Sigmoid colon (tissue), 3 donors: ENCODE measurements at regions not wholly inside any gene's neighbourhood (a gene's known extent, or its start where the extent isn't known, plus 50 kb on each side); places are given as distances from the start of the nearest gene placed in this dataset.

ENCODE experiments used
- POLR2A ChIP-seq, 2 donors: fragments of 450-650 bp; IDR thresholded peaks; one replicate each; pipeline ENCODE4 v1.6.1; 2016; ENCODE audit warnings: antibody characterized with exemption in 2 of 2, mild to moderate bottlenecking in 2 of 2, moderate library complexity in 2 of 2
- TF ChIP-seq, protein P1 (sequence below), 4 experiments: fragments of 450-650 bp in 3 of 4; fragments of 200-600 bp in 1 of 4; IDR thresholded peaks; one replicate each; pipeline ENCODE4 v1.5.1; 2016 to 2019; ENCODE audit warnings: antibody characterized with exemption in 4 of 4, mild to moderate bottlenecking in 3 of 4, moderate library complexity in 2 of 4

DNA sequence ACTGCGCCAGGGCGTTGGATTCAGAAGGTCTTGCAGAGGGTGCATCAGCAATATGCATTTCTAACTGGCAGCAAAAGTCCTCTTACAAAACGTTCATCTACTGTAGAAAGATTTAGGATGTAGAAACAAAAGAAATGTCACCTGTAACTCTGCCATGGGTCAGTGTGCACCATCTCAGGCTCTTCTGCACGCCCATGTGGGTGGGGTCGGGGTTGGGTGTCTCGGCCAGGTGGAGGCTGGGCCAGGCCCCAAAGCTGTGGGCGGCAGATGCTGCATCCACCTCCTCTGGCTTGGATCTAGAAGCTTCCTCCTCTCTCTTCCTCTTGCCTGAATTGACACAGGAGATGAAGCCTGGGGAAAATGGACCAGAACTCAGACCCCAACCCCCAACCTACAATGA, 111.3 kb upstream of the PPP2R2D start:
- no peak for TF ChIP-seq POLR2A (IDR thresholded peaks at IDR 0.05)
- TF ChIP-seq, protein P1, sequence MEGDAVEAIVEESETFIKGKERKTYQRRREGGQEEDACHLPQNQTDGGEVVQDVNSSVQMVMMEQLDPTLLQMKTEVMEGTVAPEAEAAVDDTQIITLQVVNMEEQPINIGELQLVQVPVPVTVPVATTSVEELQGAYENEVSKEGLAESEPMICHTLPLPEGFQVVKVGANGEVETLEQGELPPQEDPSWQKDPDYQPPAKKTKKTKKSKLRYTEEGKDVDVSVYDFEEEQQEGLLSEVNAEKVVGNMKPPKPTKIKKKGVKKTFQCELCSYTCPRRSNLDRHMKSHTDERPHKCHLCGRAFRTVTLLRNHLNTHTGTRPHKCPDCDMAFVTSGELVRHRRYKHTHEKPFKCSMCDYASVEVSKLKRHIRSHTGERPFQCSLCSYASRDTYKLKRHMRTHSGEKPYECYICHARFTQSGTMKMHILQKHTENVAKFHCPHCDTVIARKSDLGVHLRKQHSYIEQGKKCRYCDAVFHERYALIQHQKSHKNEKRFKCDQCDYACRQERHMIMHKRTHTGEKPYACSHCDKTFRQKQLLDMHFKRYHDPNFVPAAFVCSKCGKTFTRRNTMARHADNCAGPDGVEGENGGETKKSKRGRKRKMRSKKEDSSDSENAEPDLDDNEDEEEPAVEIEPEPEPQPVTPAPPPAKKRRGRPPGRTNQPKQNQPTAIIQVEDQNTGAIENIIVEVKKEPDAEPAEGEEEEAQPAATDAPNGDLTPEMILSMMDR (IDR thresholded peaks at IDR 0.05) = no peak
